Muscle of leg (tissue), 3 donors: ENCODE measurements at regions not wholly inside any gene's neighbourhood (a gene's known extent, or its start where the extent isn't known, plus 50 kb on each side); places are given as distances from the start of the nearest gene placed in this dataset.

Experiments
- DNase-seq: peaks from one replicate; pipeline ENCODE4 v3.0.0; 2013
- H3K27ac ChIP-seq: one replicate; pipeline ENCODE4 v1.5.1; 2013; ENCODE audit warnings: mild to moderate bottlenecking, low read length, control low read depth
- H3K27me3 ChIP-seq: one replicate; pipeline ENCODE4 v1.6.1; 2013; ENCODE audit warnings: low read length; ENCODE audit not compliant: control insufficient read depth, insufficient read depth
- H3K36me3 ChIP-seq: one replicate; pipeline ENCODE4 v1.6.1; 2013; ENCODE audit warnings: low read length; ENCODE audit not compliant: control insufficient read depth, insufficient read depth
- H3K4me1 ChIP-seq: one replicate; pipeline ENCODE4 v1.6.1; 2013; ENCODE audit warnings: low read length; ENCODE audit not compliant: control insufficient read depth, insufficient read depth
- H3K4me3 ChIP-seq: one replicate; pipeline ENCODE4 v1.5.1; 2013; ENCODE audit warnings: low read length, control low read depth
- H3K9me3 ChIP-seq: replicated peaks from 2 replicates; pipeline ENCODE4 v1.6.1; 2013; ENCODE audit warnings: low read depth, low read length; ENCODE audit not compliant: control insufficient read depth
- WGBS: methylation state at CpG from one replicate; pipeline ENCODE4 v1.1.5; 2013; ENCODE audit warnings: missing lambda C conversion rate; ENCODE audit not compliant: insufficient coverage; 5-methylcytosine and 5-hydroxymethylcytosine counted together

DNA sequence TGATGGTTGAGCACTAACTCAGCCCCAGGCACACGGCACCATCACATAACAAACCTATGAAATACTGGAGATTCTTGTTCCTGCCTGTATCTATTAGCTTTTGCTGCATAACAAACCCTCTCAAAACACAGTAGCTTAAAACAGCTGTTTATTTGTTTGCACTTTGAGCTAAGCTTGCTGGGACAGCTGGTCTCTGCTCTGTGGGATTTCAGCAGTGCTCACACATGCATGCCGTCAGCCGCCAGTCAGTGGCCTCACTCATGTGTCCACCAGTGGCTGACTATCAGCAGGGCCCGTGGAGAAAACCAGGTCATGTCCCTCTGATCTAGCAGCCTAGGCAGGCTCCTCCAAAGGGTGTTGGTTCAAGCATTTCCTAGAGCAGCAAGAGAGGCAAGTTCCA lies 52.8 kb upstream of the RAB12 start:
- Histone ChIP-seq H3K36me3 (no peaks in the 10 kb centered on the region), H3K4me3 (no peak overlapping the region), H3K4me1 (peaks cover 2% of the 10 kb centered on the region), H3K27ac (no peak overlapping the region), H3K9me3 (no peaks in the 10 kb centered on the region), H3K27me3 (peaks cover 5% of the 10 kb centered on the region)
- WGBS = 60% methylated on average over 4 of the region's 4 CpGs
- DNase-seq = no peak
